NCI-H460 (cell line): ENCODE measurements at regions not wholly inside any gene's neighbourhood (a gene's known extent, or its start where the extent isn't known, plus 50 kb on each side); places are given as distances from the start of the nearest gene placed in this dataset.
"Not testable (repeated sequence)": the region's sequence is repeated elsewhere in the genome, so short reads cannot be mapped to it uniquely, and the experiment has no call there.

Experiments
- DNase-seq: peaks from one replicate; pipeline ENCODE4 v3.0.0-alpha.2; 2016; ENCODE audit warnings: low read depth; ENCODE audit errors: extremely low read depth

GRCh38 chr9:120338340-120338739, 241.6 kb downstream of the CDK5RAP2 start:
- DNase-seq, result no peak

- no peak for DNase-seq
These were observed 242.8 kb downstream of the CDK5RAP2 start for GRCh38 chr9:120337131-120337530.

GRCh38 chr9:120336753-120337090, 243.2 kb downstream of the CDK5RAP2 start:
- no peak for DNase-seq

GRCh38 chr9:120336021-120336752, 243.8 kb downstream of the CDK5RAP2 start:
- no peak for DNase-seq

GRCh38 chr9:120331913-120332312, 248.1 kb downstream of the CDK5RAP2 start:
- no peak for DNase-seq

- DNase-seq, result no peak
These were observed 249.9 kb downstream of the CDK5RAP2 start for GRCh38 chr9:120330031-120330430.

- DNase-seq, result no peak
These were observed 252.6 kb downstream of the CDK5RAP2 start for GRCh38 chr9:120327322-120327721.

GRCh38 chr9:120326049-120326693, 253.8 kb downstream of the CDK5RAP2 start:
- no peak for DNase-seq

- DNase-seq, result no peak
These were observed 254.8 kb downstream of the CDK5RAP2 start for GRCh38 chr9:120324996-120325642.

- DNase-seq, result no peak
These were observed 255.5 kb downstream of the CDK5RAP2 start for GRCh38 chr9:120324461-120324860.

GRCh38 chr9:120323125-120323524, 256.8 kb downstream of the CDK5RAP2 start:
- no peak for DNase-seq

- DNase-seq, result no peak
These were observed 260.5 kb downstream of the CDK5RAP2 start for GRCh38 chr9:120319452-120319851.

- DNase-seq, result no peak
These were observed 264.8 kb downstream of the CDK5RAP2 start for GRCh38 chr9:120315154-120315553.

GRCh38 chr9:120312031-120312430, 267.9 kb downstream of the CDK5RAP2 start:
- DNase-seq, result no peak

GRCh38 chr9:120310035-120310434, 269.9 kb downstream of the CDK5RAP2 start:
- no peak for DNase-seq

GRCh38 chr9:120308495-120308894, 271.5 kb downstream of the CDK5RAP2 start:
- no peak for DNase-seq

- DNase-seq, result no peak
These were observed 272.4 kb downstream of the CDK5RAP2 start for GRCh38 chr9:120307599-120307998.

- DNase-seq, result no peak
These were observed 273.4 kb downstream of the CDK5RAP2 start for GRCh38 chr9:120306561-120306960.

- no peak for DNase-seq
These were observed 273.9 kb downstream of the CDK5RAP2 start for GRCh38 chr9:120306088-120306487.

- not testable (repeated sequence) for DNase-seq
These were observed 275.1 kb downstream of the CDK5RAP2 start for GRCh38 chr9:120304896-120305295.

GRCh38 chr9:120303519-120303918, 276.4 kb downstream of the CDK5RAP2 start:
- DNase-seq, result no peak

- no peak for DNase-seq
These were observed 280.2 kb downstream of the CDK5RAP2 start for GRCh38 chr9:120299785-120300184.
